ENCODE measurements at regions not wholly inside any gene's neighbourhood (a gene's known extent, or its start where the extent isn't known, plus 50 kb on each side); places are given as distances from the start of the nearest gene placed in this dataset.

GRCh38 chr6:3591970-3592369 lies 135.1 kb upstream of the SLC22A23 start:
- Histone ChIP-seq H3K27ac (peak overlapping the region; percentile 3), H3K27me3 (ENCODE audit: insufficient read depth in 3 of 3, low read length in 2 of 3) (no peaks in the 10 kb centered on the region), H3K36me3 (ENCODE audit: insufficient read depth in 1 of 2, low read depth in 1 of 2) (no peaks in the 10 kb centered on the region), H3K4me3 (no peak overlapping the region), H3K4me1 (no peaks in the 10 kb centered on the region), H3K9me3 (no peaks in the 10 kb centered on the region)
- intact Hi-C loops (cut with DNase I): no loop called here
- ATAC-seq (no peak), DNase-seq (no peak)
- TF ChIP-seq, protein P1, sequence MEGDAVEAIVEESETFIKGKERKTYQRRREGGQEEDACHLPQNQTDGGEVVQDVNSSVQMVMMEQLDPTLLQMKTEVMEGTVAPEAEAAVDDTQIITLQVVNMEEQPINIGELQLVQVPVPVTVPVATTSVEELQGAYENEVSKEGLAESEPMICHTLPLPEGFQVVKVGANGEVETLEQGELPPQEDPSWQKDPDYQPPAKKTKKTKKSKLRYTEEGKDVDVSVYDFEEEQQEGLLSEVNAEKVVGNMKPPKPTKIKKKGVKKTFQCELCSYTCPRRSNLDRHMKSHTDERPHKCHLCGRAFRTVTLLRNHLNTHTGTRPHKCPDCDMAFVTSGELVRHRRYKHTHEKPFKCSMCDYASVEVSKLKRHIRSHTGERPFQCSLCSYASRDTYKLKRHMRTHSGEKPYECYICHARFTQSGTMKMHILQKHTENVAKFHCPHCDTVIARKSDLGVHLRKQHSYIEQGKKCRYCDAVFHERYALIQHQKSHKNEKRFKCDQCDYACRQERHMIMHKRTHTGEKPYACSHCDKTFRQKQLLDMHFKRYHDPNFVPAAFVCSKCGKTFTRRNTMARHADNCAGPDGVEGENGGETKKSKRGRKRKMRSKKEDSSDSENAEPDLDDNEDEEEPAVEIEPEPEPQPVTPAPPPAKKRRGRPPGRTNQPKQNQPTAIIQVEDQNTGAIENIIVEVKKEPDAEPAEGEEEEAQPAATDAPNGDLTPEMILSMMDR (IDR thresholded peaks at IDR 0.05): no peak
- WGBS, 3 donors: 94 to 100% (median 98%) methylated on average over 1 of the region's 1 CpG

DNA sequence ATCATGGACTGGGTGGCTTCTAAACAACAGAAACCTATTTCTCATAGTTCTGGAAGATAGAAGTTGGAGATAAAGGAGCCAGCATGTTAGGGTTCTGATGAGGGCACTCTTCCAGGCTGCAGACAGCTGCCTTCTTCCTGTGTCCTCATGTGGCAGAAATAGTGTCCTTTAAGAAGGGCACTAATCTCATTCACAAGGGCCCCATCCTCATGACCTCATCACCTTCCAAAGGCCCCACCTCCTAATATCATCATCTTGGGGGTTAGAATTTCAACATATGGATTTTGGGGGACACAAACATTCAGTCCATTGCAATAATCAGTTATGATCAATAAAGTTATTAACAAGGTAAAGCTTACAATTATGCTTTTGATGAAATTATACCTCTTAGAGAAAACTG lies 130.8 kb upstream of the SLC22A23 start:
- H3K4me3 ChIP-seq: no peak overlapping the region
- ATAC-seq: no peak
- TF ChIP-seq, protein P1 (IDR thresholded peaks at IDR 0.05): no peak
- H3K27me3 ChIP-seq (ENCODE audit: insufficient read depth in 3 of 3, low read length in 2 of 3): no peaks in the 10 kb centered on the region
- no peak overlapping the region for H3K27ac ChIP-seq
- no peak for DNase-seq
- intact Hi-C loops (cut with DNase I): no loop called here
- H3K36me3 ChIP-seq (ENCODE audit: insufficient read depth in 1 of 2, low read depth in 1 of 2): no peaks in the 10 kb centered on the region
- H3K9me3 ChIP-seq: no peaks in the 10 kb centered on the region
- no peaks in the 10 kb centered on the region for H3K4me1 ChIP-seq

- Histone ChIP-seq H3K4me3 (no peak overlapping the region), H3K9me3 (no peaks in the 10 kb centered on the region), H3K27ac (no peak overlapping the region), H3K27me3 (ENCODE audit: insufficient read depth in 3 of 3, low read length in 2 of 3) (no peaks in the 10 kb centered on the region), H3K4me1 (no peaks in the 10 kb centered on the region), H3K36me3 (ENCODE audit: insufficient read depth in 1 of 2, low read depth in 1 of 2) (no peaks in the 10 kb centered on the region)
- 87 to 89% (median 88%) methylated on average over 5 of the region's 5 CpGs for WGBS, 3 donors
- TF ChIP-seq, protein P1 (IDR thresholded peaks at IDR 0.05): no peak
- intact Hi-C loops (cut with DNase I): no loop called here
- DNase-seq (no peak), ATAC-seq (no peak)
Observed at GRCh38 chr6:3585320-3585935, 128.6 kb upstream of the SLC22A23 start.

- no peak for ATAC-seq
- 35 to 41% (median 38%) methylated on average over 4 of the region's 4 CpGs for whole genome bisulfite sequencing, 3 donors
- H3K27me3 ChIP-seq (ENCODE audit: insufficient read depth in 3 of 3, low read length in 2 of 3): no peaks in the 10 kb centered on the region
- no peak overlapping the region for H3K27ac ChIP-seq
- H3K36me3 ChIP-seq (ENCODE audit: insufficient read depth in 1 of 2, low read depth in 1 of 2): no peaks in the 10 kb centered on the region
- no peak for DNase-seq
- TF ChIP-seq, protein P1 (IDR thresholded peaks at IDR 0.05): no peak
- H3K9me3 ChIP-seq: no peaks in the 10 kb centered on the region
- no peaks in the 10 kb centered on the region for H3K4me1 ChIP-seq
- intact Hi-C loops (cut with DNase I): no loop called here
- H3K4me3 ChIP-seq: no peak overlapping the region
Observed at GRCh38 chr6:3584606-3585005, 127.8 kb upstream of the SLC22A23 start.

DNA sequence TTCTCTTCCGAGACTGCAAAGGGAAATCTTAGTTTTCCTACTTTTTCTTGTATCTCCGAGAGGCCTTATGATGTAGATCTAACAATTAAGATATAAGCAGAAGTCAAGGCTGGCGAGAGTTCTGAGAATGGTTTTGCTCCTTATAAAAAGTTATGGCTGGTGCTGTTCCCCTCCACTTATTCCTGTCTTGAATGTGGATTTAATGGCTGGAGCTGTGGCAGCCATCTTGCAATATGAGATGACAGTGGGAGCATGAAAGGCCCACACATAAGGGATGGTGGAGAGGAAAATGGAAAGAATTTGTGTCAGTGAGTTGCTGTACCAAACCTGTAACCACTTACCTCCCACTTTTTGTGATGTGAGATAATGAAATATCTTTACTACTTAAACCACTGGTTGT lies 124.6 kb upstream of the SLC22A23 start:
- Histone ChIP-seq H3K9me3 (no peaks in the 10 kb centered on the region), H3K27me3 (ENCODE audit: insufficient read depth in 3 of 3, low read length in 2 of 3) (no peaks in the 10 kb centered on the region), H3K4me1 (no peaks in the 10 kb centered on the region), H3K4me3 (no peak overlapping the region), H3K36me3 (ENCODE audit: insufficient read depth in 1 of 2, low read depth in 1 of 2) (no peaks in the 10 kb centered on the region), H3K27ac (no peak overlapping the region)
- DNase-seq (no peak), ATAC-seq (no peak)
- intact Hi-C loops (cut with DNase I): no loop called here
- TF ChIP-seq, protein P1 (IDR thresholded peaks at IDR 0.05): no peak
- WGBS, 3 donors: 95 to 98% (median 97%) methylated on average over 3 of the region's 3 CpGs
